ENCODE measurements at regions not wholly inside any gene's neighbourhood (a gene's known extent, or its start where the extent isn't known, plus 50 kb on each side); places are given as distances from the start of the nearest gene placed in this dataset.
"Not testable (repeated sequence)": the region's sequence is repeated elsewhere in the genome, so short reads cannot be mapped to it uniquely, and the experiment has no call there.

- DNase-seq (ENCODE audit: low read depth in 4 of 4, low spot score in 2 of 4): no peak
These were observed 128.8 kb upstream of the TACR1 start for GRCh38 chr2:75328156-75328555.

GRCh38 chr2:75327334-75327733 is 128.0 kb upstream of the TACR1 start:
- DNase-seq (ENCODE audit: low read depth in 4 of 4, low spot score in 2 of 4): no peak

DNA sequence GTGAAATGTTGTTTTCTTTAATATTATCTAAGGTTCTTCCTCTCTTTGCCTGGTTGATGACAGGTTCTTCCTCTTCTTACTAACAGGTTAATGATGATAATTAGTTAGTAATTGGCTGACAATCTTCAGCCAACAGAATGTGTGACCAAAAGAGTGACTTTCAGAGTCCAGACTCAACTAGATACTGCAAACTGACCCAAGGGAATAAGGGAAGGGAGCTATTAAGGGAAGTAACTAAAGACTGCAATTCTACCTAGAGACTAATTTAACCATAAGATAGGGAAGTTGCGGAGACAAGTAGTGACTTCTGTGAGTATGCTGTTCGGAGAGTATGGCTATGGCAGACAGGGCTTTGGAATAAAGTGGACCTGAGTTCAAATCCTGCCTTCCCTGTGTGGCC is 127.3 kb upstream of the TACR1 start:
- DNase-seq (ENCODE audit: low read depth in 4 of 4, low spot score in 2 of 4): no peak

DNA sequence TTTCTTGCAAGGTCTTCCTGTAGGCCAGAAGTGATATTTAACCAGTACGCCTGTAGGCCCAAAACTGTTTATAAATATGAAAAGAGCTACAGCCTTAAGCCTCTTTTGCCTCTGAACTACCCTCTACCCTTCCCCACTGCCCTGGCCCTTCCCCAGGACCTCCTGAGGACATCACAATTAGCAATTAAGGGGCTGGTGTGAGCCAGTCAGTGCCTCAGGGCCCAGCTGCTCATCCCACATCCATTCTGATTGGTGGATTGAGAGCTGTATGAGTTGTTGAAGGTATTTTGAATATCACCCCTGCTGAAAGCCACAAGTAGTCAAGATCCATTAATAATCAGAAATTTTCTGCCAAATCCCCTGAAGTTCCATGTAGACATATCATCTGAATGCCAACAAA is 126.3 kb upstream of the TACR1 start:
- no peak for DNase-seq (ENCODE audit: low read depth in 4 of 4, low spot score in 2 of 4)

GRCh38 chr2:75324861-75325284 is 125.6 kb upstream of the TACR1 start:
- no peak for DNase-seq (ENCODE audit: low read depth in 4 of 4, low spot score in 2 of 4)

- DNase-seq (ENCODE audit: low read depth in 4 of 4, low spot score in 2 of 4): no peak
These were observed 124.8 kb upstream of the TACR1 start for GRCh38 chr2:75324141-75324540.

- DNase-seq (ENCODE audit: low read depth in 4 of 4, low spot score in 2 of 4): no peak
These were observed 122.2 kb upstream of the TACR1 start for GRCh38 chr2:75321599-75321922.

GRCh38 chr2:75320898-75321598 is 121.7 kb upstream of the TACR1 start:
- DNase-seq (ENCODE audit: low read depth in 4 of 4, low spot score in 2 of 4): no peak

DNA sequence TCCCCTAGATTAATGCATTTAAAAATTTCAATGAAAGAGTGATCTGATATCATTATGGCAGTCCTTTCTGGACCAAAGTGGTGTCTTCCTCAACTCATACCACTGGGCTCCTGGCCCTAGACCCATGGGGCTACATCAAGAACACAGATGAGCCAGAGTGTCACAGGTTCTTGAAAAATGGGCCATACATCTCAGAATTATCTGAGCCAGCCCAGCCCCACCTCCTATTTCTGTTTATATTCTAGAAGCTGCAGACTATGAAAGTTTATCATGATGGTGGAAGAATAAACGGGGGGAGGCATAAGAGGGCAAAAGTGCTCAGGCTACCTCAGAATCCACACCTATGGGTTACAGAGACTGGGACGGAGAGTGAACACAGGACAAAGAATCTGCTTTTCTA is 120.6 kb upstream of the TACR1 start:
- no peak for DNase-seq (ENCODE audit: low read depth in 4 of 4, low spot score in 2 of 4)

DNA sequence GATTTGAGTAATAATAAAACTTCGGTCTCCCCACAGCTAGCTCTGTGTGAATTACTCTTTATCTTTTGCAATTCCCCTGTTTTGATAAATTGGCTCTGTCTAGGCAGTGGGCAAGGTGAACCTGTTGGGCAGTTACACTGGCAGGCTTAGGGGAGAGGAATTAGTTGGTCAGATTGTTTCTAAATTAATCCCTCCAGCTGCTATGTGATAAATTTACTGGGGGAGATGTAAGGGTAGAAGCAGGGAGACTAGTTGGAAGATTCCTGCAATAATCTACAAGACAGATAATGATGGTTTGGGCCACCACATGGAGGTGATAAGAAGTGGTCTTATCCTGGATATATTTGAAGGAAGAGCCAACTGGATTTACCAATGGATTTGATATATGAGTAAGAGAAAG is 118.5 kb upstream of the TACR1 start:
- no peak for DNase-seq (ENCODE audit: low read depth in 4 of 4, low spot score in 2 of 4)

- no peak for DNase-seq (ENCODE audit: low read depth in 4 of 4, low spot score in 2 of 4)
These were observed 118.0 kb upstream of the TACR1 start for GRCh38 chr2:75317316-75317715.

- DNase-seq (ENCODE audit: low read depth in 4 of 4, low spot score in 2 of 4): no peak
These were observed 116.1 kb upstream of the TACR1 start for GRCh38 chr2:75315436-75315835.

DNA sequence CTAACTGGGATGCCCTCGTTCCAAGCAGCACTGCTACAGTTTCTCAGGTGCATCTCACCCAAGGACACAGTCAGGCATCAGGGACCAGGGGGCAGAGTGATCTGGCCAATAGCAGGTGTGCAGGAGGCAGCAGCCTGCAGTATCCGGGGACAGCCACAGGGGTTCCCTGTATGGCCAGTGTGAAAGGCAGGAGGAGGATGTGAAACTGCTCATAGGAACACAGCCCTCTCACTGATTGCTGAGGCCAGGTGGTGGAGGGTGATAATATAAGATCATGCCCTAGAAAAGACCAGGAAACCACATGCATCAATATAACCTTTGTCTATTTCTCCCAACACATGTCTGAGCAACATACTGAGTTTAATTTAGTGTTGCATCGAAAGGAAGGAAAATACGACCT is 112.7 kb upstream of the TACR1 start:
- no peak for DNase-seq (ENCODE audit: low read depth in 4 of 4, low spot score in 2 of 4)

DNA sequence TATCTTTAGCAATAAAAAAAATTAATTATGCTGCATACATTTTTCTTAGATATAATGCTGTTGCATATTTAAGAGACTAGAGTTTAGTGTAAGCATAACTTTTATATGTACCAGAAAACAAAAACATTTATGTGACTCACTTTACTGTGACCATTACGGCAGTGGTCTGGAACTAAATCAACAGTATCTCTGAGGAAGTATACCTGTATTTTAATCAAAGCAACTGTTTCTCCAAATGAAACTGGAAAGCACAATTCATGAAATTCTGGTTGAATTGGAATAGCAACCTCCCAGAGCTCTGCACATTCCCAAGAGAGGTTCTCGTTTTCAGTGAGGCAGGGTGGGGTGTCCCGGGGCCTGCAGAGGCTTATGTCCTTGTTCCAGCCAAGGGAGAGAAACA is 112.2 kb upstream of the TACR1 start:
- DNase-seq (ENCODE audit: low read depth in 4 of 4, low spot score in 2 of 4): no peak

GRCh38 chr2:75310876-75311275 is 111.6 kb upstream of the TACR1 start:
- no peak for DNase-seq (ENCODE audit: low read depth in 4 of 4, low spot score in 2 of 4)

DNA sequence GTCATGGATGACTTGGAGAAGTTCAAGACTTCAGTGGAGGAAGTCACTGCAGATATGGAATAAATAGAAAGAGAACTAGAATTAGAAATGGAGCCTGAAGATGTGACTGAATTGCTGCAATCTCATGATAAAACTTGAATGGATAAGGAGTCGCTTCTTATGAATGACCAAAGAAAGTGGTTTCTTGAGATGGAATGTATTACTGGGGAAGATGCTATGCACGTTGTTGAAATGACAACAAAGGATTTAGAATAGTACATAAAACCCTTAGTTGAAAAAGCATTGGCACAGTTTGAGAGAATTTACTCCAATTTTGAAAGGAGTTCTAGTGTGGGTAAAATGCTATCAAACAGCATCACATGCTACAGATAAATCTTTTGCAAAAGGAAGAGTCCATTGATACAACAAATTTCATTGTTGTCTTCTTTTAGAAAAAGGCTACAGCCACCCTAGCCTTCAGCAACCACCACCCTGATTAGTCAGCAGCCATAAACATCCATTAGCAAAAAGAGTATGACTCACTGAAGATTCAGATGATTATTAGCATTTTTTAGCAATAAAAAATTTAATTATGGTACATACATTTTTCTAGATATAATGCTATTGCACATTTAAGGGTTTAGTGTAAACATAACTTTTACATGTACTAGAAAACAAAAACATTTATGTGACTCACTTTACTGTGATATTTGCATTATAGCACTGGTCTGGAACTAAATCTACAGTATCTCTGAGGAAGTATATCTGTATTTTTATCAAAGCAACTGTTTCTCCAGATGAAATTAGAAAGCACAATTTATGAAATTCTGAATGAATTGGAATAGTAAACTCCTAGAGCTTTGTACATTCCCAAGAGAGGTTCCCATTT is 110.5 kb upstream of the TACR1 start:
- DNase-seq (ENCODE audit: low read depth in 4 of 4, low spot score in 2 of 4): no peak

DNA sequence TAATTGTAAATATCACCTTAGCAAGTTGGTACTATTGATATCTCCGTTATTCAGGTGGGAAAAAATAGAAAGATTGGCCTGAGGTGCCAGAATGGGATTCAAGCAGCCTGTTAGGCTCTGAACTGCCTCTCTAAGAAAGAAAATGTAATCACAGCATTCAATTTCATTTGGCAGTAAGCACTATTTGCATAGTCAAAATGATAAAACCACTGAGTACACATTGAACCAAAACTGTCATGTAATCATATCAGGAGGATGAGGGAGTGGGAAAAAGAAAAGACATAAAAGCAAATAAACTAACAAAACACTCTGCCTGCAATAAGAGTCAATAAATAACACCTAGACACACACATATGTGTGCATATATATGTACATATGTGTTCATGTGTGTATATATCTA is 103.9 kb upstream of the TACR1 start:
- DNase-seq (ENCODE audit: low read depth in 4 of 4, low spot score in 2 of 4): no peak

- no peak for DNase-seq (ENCODE audit: low read depth in 4 of 4, low spot score in 2 of 4)
These were observed 95.0 kb upstream of the TACR1 start for GRCh38 chr2:75294362-75294761.

- DNase-seq (ENCODE audit: low read depth in 4 of 4, low spot score in 2 of 4): no peak
These were observed 93.5 kb upstream of the TACR1 start for GRCh38 chr2:75292826-75293225.

DNA sequence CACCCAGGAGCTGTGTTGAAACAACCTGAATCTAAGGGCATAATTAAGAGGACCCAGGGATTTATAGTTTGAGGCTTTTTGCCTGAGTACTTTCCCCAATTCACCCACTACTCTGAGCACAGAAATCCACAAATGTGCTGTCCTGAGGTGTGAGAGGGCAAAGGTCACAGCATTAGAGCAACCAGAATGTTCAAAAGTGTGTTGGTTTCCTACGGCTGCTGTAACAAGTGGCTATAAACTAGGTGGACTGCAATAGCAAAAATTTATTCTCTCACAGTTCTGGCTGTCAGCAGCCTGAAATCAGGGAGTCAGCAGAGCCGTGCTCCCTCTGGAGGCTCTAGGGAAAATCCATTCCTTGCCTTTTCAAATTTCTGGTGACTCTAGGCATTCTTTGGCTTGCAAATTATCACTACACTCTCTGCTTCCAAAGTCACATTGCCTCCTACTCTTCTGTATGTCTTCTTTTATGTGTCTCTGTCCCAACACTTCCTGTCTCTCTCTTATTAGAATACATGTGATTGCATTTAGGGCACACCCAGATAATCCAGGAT is 91.4 kb upstream of the TACR1 start:
- DNase-seq (ENCODE audit: low read depth in 4 of 4, low spot score in 2 of 4): no peak

GRCh38 chr2:75289771-75290170 is 90.5 kb upstream of the TACR1 start:
- no peak for DNase-seq (ENCODE audit: low read depth in 4 of 4, low spot score in 2 of 4)

GRCh38 chr2:75289178-75289577 is 89.9 kb upstream of the TACR1 start:
- not testable (repeated sequence) for DNase-seq (ENCODE audit: low read depth in 4 of 4, low spot score in 2 of 4)

All from left renal cortex interstitium (tissue), 4 donors.